Activated T-cell treated with anti-CD3 and anti-CD28 coated beads, Interleukin-2, amount 50 U/mL, for 24 hours (primary cell): ENCODE measurements at regions not wholly inside any gene's neighbourhood (a gene's known extent, or its start where the extent isn't known, plus 50 kb on each side); places are given as distances from the start of the nearest gene placed in this dataset.

Experiments
- DNase-seq: peaks from one replicate; pipeline ENCODE4 v3.0.0-alpha.2; 2020
- H3K27ac Mint-ChIP-seq: 2 replicates; pipeline ENCODE4 v1.8.0; 2020; ENCODE audit warnings: mild to moderate bottlenecking, mixed read lengths
- H3K27me3 Mint-ChIP-seq: 2 replicates; pipeline ENCODE4 v1.8.0; 2020; ENCODE audit warnings: mixed read lengths
- H3K36me3 Mint-ChIP-seq: 2 replicates; pipeline ENCODE4 v1.8.0; 2020; ENCODE audit warnings: low read depth, mixed read lengths
- H3K4me1 Mint-ChIP-seq: 2 replicates; pipeline ENCODE4 v1.8.0; 2020; ENCODE audit warnings: low read depth, mixed read lengths
- H3K4me3 Mint-ChIP-seq: 2 replicates; pipeline ENCODE4 v1.8.0; 2020; ENCODE audit warnings: mild to moderate bottlenecking, moderate library complexity, mixed read lengths
- H3K9me3 Mint-ChIP-seq: 2 replicates; pipeline ENCODE4 v1.8.0; 2020; ENCODE audit warnings: mixed read lengths

DNA sequence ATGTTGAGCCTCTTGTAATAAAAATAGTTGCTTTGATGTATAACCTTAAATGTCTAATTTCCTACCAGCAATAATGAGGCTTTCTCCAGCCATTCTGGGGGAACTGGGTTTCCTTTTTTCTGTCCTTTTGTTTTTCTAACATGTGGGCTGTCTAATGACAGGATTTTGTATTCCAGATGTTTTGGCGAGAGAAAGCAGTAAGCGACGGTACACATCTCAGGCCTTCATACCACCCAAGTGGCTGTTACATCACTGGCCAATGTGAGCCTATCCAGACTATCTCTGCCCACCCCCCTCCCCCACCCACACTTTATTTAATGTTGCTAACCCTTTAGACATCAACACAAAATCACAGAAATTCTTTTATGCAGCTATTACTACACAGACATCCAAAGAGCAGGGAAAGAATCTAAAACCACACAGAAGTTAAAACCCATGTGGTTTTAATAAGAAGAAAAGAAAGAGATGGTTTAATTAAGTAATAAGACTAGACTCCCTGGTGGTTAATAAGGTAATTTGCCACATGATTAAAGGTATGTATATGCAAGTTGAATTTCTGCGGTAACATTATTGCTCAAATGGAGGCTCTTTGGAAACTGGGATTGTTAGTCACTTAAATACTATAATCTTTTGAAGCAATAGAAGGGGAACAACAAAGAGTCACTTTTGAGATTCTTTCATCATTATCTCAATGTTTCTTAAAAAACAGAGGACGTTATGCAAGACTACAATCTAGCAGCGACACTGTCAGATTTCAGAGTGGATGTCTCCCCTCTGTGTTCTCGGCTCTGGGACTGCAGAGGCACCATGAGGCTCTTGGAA lies 365.1 kb downstream of the ENC1 start:
- Mint-ChIP-seq H3K9me3 (no peaks in the 10 kb centered on the region), H3K27ac (no peak overlapping the region), H3K4me3 (no peak overlapping the region), H3K27me3 (peaks cover 5% of the 10 kb centered on the region), H3K4me1 (no peaks in the 10 kb centered on the region), H3K36me3 (no peaks in the 10 kb centered on the region)
- DNase-seq: no peak

DNA sequence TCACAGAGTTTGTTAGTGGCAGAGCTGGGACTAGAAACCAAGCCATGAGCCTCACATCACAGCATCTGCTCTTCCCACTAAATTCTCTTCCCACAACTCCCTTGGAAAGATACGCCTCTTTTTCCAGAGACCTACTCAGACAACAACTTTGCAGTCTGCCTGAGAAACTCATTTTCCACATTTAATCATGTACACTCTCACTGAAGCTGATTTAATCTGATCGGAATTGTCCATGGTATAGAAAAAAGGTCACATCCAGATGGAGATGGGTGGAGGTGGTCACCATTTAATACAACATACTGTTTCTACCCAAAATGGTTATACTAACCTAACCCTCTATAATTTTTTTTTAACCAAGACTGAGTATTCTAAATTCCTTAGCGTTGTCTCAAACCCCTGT lies 366.2 kb downstream of the ENC1 start:
- Mint-ChIP-seq H3K27ac (no peak overlapping the region), H3K4me3 (no peak overlapping the region), H3K36me3 (no peaks in the 10 kb centered on the region), H3K27me3 (peaks cover 8% of the 10 kb centered on the region), H3K9me3 (no peaks in the 10 kb centered on the region), H3K4me1 (no peaks in the 10 kb centered on the region)
- no peak for DNase-seq

- Mint-ChIP-seq H3K4me3 (no peak overlapping the region), H3K27ac (no peak overlapping the region), H3K27me3 (peaks cover 8% of the 10 kb centered on the region), H3K36me3 (no peaks in the 10 kb centered on the region), H3K9me3 (no peaks in the 10 kb centered on the region), H3K4me1 (no peaks in the 10 kb centered on the region)
- no peak for DNase-seq
Observed at GRCh38 chr5:74272831-74273451, 367.6 kb downstream of the ENC1 start.

DNA sequence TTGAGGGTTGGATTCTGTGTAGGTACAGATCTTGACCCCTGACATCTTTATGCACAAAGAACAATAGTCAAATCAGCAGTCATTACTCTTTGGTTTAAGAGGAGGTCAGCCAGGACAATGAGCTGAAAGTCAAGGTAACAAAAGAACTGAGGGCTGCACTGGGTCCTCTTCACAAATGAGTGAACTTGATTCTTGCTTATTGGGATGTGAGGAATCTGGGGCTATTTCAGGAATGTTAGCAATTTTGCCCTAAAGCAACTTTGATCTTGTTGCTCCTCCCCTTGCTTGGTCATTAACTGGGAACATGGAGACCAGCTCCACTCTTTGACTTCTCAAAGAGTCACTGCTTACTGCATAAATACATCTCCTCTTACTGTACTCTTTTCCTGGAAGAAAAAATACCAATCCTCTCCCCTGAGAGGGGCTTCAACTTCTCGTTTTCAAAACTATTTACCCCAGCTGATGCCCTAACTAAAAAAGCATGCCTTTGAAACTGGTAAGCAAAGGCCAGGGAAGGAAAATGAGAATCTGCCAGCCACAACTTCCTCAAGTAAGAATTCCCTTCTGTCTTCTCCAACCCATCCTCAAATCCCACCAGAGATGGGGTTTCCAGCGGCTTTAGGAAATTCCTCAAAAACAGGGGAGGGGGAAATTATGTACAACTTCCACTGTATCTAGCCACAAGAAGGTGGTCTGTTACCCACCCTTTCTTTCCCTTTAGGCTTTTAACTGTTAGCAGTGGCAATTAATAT lies 368.3 kb downstream of the ENC1 start:
- Mint-ChIP-seq H3K36me3 (no peaks in the 10 kb centered on the region), H3K9me3 (no peaks in the 10 kb centered on the region), H3K4me1 (no peaks in the 10 kb centered on the region), H3K4me3 (no peak overlapping the region), H3K27ac (no peak overlapping the region), H3K27me3 (peaks cover 8% of the 10 kb centered on the region)
- no peak for DNase-seq

DNA sequence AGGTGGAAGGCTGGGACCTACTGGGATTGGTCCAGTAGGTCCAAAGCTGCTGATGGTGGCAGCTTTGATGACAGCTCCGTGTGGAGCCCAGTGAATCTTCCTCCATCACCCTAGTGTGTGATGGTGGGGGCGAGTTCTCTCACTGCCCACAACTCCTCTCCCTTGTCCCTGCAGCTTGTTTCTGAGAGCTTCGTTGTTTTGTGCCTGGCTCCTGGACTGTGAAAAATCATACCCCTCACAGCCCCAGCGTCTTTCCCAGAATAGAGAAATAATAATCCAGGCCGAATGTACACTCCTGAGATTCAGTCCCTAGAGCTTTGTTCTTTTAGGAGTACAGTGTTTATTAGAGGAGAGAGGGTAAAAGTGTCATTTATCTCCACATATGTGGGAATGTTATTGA lies 372.2 kb downstream of the ENC1 start:
- no peak for DNase-seq
- H3K4me3 Mint-ChIP-seq: no peak overlapping the region
- no peaks in the 10 kb centered on the region for H3K4me1 Mint-ChIP-seq
- no peaks in the 10 kb centered on the region for H3K36me3 Mint-ChIP-seq
- no peak overlapping the region for H3K27ac Mint-ChIP-seq
- no peaks in the 10 kb centered on the region for H3K9me3 Mint-ChIP-seq
- peaks cover 3% of the 10 kb centered on the region for H3K27me3 Mint-ChIP-seq

DNA sequence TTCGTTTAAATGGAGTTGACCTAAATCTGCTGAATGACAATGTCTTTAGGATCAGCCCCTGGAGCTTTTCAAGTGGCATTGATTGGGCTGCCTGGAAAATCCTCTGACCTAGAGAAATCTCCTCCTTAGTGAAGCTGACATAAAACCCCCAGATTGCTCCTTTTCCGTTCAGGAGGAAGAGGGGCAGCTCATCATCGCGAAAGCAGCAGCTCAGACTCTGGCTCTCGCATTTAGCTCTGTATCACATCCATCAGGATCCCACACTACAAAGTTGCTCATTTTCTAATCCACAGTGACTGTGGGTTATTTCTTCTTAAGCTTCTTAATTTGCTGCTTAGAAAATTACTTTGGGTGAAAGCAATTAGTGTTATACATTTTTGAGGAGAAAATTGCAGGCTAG lies 373.7 kb downstream of the ENC1 start:
- H3K4me1 Mint-ChIP-seq: no peaks in the 10 kb centered on the region
- peaks cover 3% of the 10 kb centered on the region for H3K27me3 Mint-ChIP-seq
- H3K4me3 Mint-ChIP-seq: no peak overlapping the region
- H3K9me3 Mint-ChIP-seq: no peaks in the 10 kb centered on the region
- H3K36me3 Mint-ChIP-seq: no peaks in the 10 kb centered on the region
- DNase-seq: no peak
- H3K27ac Mint-ChIP-seq: no peak overlapping the region

DNA sequence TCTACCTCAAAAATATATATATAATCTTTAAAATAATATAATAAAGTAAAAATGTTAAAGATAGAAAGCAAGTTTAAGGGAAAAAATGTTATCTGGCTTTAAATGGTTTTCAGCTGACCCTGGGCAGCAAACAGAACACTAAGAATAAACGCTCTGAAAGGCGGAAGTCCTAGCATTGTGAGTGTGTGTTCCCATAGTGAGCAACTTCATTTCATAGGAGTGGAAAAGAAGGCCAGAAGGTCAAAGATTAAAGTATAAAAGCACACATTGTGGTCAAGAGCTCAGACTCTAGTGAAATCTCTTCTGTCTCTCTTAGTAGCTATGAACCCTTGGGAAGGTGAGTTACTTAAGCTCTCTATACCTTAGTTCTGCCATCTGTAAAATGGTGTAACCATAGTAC lies 374.4 kb downstream of the ENC1 start:
- H3K27ac Mint-ChIP-seq: no peak overlapping the region
- peaks cover 3% of the 10 kb centered on the region for H3K27me3 Mint-ChIP-seq
- no peaks in the 10 kb centered on the region for H3K4me1 Mint-ChIP-seq
- no peaks in the 10 kb centered on the region for H3K9me3 Mint-ChIP-seq
- no peak overlapping the region for H3K4me3 Mint-ChIP-seq
- no peaks in the 10 kb centered on the region for H3K36me3 Mint-ChIP-seq
- DNase-seq: no peak

DNA sequence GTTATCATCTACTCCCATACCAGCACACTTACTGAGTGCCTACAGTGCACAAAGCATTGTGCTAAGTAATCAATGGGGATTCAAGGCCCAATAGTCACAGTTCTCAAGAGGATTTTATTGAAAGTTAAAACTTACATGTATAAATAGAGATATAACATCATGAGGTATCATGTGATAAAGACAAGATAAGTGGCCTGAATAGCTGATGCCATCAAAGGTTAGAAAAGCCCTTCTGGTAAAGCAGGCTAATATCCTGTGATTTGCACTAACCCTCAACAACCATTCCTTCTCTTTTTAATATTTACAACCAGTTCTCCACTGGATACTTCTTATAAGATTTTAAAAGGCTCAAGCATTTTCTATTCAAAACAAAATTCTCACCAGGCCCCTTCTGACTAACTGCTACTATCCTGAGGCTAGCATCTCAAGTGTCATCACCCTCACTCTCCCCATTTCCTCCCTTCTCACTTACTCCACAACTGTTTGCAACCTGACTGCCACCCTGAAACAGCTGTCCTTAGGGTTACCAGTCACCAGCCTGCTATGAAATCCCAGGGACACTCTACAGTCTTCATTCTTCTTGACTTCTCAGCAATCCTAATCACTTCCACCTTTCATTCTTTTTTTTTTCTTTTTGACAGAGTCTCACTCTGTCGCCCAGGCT lies 377.9 kb downstream of the ENC1 start:
- Mint-ChIP-seq H3K27me3 (peaks cover 2% of the 10 kb centered on the region), H3K4me3 (no peak overlapping the region), H3K4me1 (no peaks in the 10 kb centered on the region), H3K27ac (no peak overlapping the region), H3K9me3 (no peaks in the 10 kb centered on the region), H3K36me3 (no peaks in the 10 kb centered on the region)
- DNase-seq: no peak

DNA sequence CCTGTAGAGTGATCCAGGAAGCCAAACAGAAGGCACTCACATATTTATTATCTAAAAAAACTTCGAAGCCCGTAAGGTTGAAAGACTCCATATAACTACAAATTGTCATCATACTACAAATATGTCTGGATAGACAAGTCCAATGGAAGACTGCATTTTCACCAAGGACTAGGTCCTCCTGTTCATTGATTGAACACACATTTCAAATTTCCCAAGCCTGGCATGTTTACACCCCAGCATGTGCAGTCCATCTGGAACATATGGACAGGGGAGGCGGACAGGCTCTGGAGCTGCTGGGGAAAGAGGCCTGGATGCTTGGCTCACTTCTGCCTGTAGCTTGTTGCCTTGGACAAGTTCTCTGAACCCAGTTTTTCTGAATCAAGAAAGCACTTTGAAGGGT lies 378.7 kb downstream of the ENC1 start:
- no peak for DNase-seq
- H3K27me3 Mint-ChIP-seq: peaks cover 4% of the 10 kb centered on the region
- H3K9me3 Mint-ChIP-seq: no peaks in the 10 kb centered on the region
- H3K27ac Mint-ChIP-seq: no peak overlapping the region
- no peaks in the 10 kb centered on the region for H3K4me1 Mint-ChIP-seq
- no peaks in the 10 kb centered on the region for H3K36me3 Mint-ChIP-seq
- no peak overlapping the region for H3K4me3 Mint-ChIP-seq

DNA sequence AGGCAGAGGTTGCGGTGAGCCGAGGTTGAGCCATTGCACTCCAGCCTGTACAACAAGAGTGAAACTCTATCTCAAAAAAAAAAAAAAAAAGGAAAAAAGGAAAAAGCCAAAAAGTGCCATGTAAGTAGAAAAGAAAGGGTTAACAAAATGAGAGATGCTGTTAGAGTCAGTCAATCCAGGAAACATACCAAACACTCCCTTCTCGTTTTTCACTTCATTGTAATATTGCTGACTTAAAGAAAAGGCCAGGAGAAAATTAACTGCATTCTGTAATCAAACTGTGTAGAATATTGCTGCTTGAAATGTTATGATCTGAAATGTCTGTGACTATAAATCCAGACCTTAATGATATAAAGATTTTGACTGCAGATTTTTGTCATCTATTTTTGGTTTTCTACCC lies 379.1 kb downstream of the ENC1 start:
- H3K36me3 Mint-ChIP-seq: no peaks in the 10 kb centered on the region
- H3K4me3 Mint-ChIP-seq: no peak overlapping the region
- DNase-seq: no peak
- peaks cover 5% of the 10 kb centered on the region for H3K27me3 Mint-ChIP-seq
- H3K27ac Mint-ChIP-seq: no peak overlapping the region
- H3K4me1 Mint-ChIP-seq: no peaks in the 10 kb centered on the region
- no peaks in the 10 kb centered on the region for H3K9me3 Mint-ChIP-seq

DNA sequence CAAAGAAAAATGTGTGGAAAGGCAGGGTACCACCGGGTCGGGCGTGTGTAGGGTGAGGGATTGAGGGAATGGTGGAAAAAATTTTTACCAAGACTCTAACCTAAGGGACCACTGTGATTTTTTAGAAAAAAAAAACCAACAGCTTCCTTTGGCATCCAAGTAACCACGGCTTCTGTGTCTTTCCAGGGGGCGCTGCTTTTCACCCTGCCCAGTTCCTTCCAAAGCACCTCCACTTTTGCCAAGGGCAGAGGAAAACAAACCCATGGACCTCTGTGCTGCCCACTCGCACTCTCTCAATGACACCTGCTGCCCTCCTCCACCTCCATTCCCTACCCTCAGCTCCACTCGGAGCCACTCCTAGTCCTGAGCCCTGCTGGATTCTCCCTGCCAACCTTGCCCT lies 381.0 kb downstream of the ENC1 start:
- Mint-ChIP-seq H3K27me3 (peaks cover 8% of the 10 kb centered on the region), H3K36me3 (no peaks in the 10 kb centered on the region), H3K9me3 (no peaks in the 10 kb centered on the region), H3K4me1 (no peaks in the 10 kb centered on the region), H3K27ac (no peak overlapping the region), H3K4me3 (no peak overlapping the region)
- no peak for DNase-seq

DNA sequence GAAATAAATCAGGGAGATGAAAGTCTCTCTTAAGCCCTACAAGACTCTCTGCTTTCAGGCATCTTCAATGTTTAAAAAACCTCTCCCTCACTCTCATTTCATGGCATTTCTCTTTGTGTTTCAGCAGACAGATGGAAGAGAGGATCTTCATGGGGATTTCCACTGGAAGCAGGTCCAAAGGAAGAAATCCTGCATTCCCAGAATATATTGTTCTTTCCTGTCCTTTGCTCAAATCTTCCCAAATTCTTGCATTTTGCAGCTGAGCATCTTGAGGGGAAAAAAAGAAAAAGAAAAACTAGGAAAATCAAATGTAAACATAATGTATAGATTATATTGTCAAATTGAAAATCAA lies 382.2 kb downstream of the ENC1 start:
- DNase-seq: no peak
- no peaks in the 10 kb centered on the region for H3K9me3 Mint-ChIP-seq
- H3K27ac Mint-ChIP-seq: no peak overlapping the region
- peaks cover 16% of the 10 kb centered on the region for H3K27me3 Mint-ChIP-seq
- no peaks in the 10 kb centered on the region for H3K36me3 Mint-ChIP-seq
- H3K4me1 Mint-ChIP-seq: no peaks in the 10 kb centered on the region
- H3K4me3 Mint-ChIP-seq: no peak overlapping the region

GRCh38 chr5:74257645-74258313 lies 382.7 kb downstream of the ENC1 start:
- H3K36me3 Mint-ChIP-seq: no peaks in the 10 kb centered on the region
- H3K4me1 Mint-ChIP-seq: no peaks in the 10 kb centered on the region
- H3K27me3 Mint-ChIP-seq: peaks cover 20% of the 10 kb centered on the region
- H3K4me3 Mint-ChIP-seq: no peak overlapping the region
- H3K27ac Mint-ChIP-seq: no peak overlapping the region
- DNase-seq: no peak
- H3K9me3 Mint-ChIP-seq: no peaks in the 10 kb centered on the region

GRCh38 chr5:74257060-74257527 lies 383.4 kb downstream of the ENC1 start:
- Mint-ChIP-seq H3K4me1 (no peaks in the 10 kb centered on the region), H3K4me3 (no peak overlapping the region), H3K27ac (no peak overlapping the region), H3K36me3 (no peaks in the 10 kb centered on the region), H3K27me3 (peaks cover 26% of the 10 kb centered on the region), H3K9me3 (no peaks in the 10 kb centered on the region)
- no peak for DNase-seq
